Aorta (tissue), 5 donors: ENCODE measurements at regions not wholly inside any gene's neighbourhood (a gene's known extent, or its start where the extent isn't known, plus 50 kb on each side); places are given as distances from the start of the nearest gene placed in this dataset.

Source experiments
- ATAC-seq: fragments of 200-7000 bp; cut with Tn5 transposase; one replicate; pipeline ENCODE4 v1.9.1; 2022; ENCODE audit warnings: moderate library complexity; ENCODE audit not compliant: low FRiP score
- DNase-seq, 2 donors: peaks; one replicate each; pipeline ENCODE4 v3.0.0-alpha.2; 2020
- H3K27ac ChIP-seq, 2 donors: one replicate each; pipeline ENCODE4 v1.5.1; 2013; ENCODE audit warnings: low read length in 2 of 2, mild to moderate bottlenecking in 2 of 2, moderate library complexity in 2 of 2, control low read depth in 1 of 2, inconsistent platforms in 1 of 2, low read depth in 1 of 2
- H3K27me3 ChIP-seq, 2 donors: one replicate each; pipeline ENCODE4 v1.6.1; 2013; ENCODE audit warnings: control low read depth in 1 of 2, low read length in 1 of 2, mild to moderate bottlenecking in 1 of 2, moderate library complexity in 1 of 2; ENCODE audit not compliant: insufficient read depth in 2 of 2, control insufficient read depth in 1 of 2
- H3K36me3 ChIP-seq, 2 donors: one replicate each; pipeline ENCODE4 v1.6.1; 2013; ENCODE audit warnings: control low read depth in 1 of 2, low read length in 1 of 2, mild to moderate bottlenecking in 1 of 2; ENCODE audit not compliant: insufficient read depth in 2 of 2, control insufficient read depth in 1 of 2
- H3K4me1 ChIP-seq, 2 donors: one replicate each; pipeline ENCODE4 v1.6.1; 2013; ENCODE audit warnings: low read length in 2 of 2, control low read depth in 1 of 2, mild to moderate bottlenecking in 1 of 2, moderate library complexity in 1 of 2; ENCODE audit not compliant: insufficient read depth in 2 of 2, control insufficient read depth in 1 of 2
- H3K4me3 ChIP-seq, 2 donors: one replicate each; pipeline ENCODE4 v1.5.1; 2013; ENCODE audit warnings: low read length in 2 of 2, control low read depth in 1 of 2, mild to moderate bottlenecking in 1 of 2
- H3K9me3 ChIP-seq: one replicate; pipeline ENCODE4 v1.6.1; 2013; ENCODE audit warnings: mild to moderate bottlenecking, low read length; ENCODE audit not compliant: control insufficient read depth
- WGBS, 2 donors: extraction: QIAGEN DNeasy Blood & Tissue Kit; methylation state at CpG; one replicate each; pipeline ENCODE4 v1.1.7; 2013; 5-methylcytosine and 5-hydroxymethylcytosine counted together
- intact Hi-C, 2 donors: fragments of 100-400 bp; cut with DNase I; formaldehyde crosslinking; loops; one replicate each; pipeline versions ENCODE4 v1.14.2 to v1.15.0; 2022
- donor health status: healthy with polysubstance abuse.
- donor health status: Bipolar disorder and iron deficiency.
- donor health status: DM: no; HTN: no; CAD: no.
- donor health status: DM: no; HTN: no; CAD: no.
- donor health status: DM: yes; HTN: yes; CAD: no.

DNA sequence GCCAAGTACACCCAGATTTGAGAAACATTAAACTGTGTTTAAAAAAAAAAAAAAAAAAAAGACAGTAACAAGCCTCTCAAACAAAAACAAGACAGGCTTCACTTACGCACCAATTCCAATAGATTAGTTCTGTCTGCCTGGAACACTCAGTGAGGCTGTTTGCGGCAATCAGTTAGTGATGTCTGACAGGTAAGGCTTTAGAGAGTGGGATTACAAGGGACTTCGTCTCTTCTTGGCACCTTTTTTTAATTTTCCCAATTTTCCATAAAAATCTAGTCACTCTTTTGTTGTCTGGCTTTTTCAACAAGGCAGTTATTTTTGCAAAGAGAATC lies 79.6 kb downstream of the NCOR2 start:
- Histone ChIP-seq H3K9me3 (no peaks in the 10 kb centered on the region), H3K4me3 (no peak overlapping the region), H3K4me1 (no peaks in the 10 kb centered on the region), H3K36me3 (no peaks in the 10 kb centered on the region), H3K27ac (no peak overlapping the region), H3K27me3 (no peaks in the 10 kb centered on the region)
- ATAC-seq (no peak), DNase-seq (no peak)
- 90 to 92% methylated on average over 3 of the region's 3 CpGs for WGBS, 2 donors
- intact Hi-C loops = no loop called here

DNA sequence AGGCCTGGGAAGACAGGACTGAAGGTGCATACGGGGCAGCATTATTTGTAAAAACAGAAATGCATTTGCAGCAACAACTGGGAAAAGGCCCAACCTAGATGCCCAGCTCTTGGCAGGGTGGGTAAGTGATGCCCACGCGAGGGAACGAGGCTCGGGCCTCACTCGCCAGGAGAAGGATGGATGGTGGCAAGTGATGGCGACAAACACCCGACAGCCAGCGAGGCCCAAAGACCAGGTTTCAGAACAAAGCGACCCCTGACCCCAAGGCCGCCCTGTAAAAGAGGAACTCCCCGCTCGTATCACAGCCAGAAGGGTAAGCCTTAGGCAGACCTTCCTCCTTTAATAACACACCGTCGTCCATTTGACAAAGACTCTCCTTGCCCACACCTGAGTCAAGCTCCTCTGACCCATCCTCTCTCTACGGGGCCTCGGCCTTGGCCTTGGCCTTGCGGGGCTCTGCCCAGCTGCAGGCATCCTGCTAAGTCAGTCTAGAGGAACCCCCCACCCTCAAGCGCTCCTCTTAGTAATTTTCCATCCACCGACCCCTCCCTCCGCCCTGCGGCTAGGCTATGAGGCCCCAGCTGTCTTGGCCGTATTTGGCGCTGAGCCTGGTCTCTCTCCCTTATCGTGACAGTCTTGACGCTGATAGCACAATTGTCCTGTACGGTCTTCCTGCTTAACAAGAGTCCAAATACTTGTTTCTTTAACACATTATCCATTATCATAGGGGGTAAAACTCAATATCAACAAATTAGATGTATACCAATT lies 80.2 kb downstream of the NCOR2 start:
- intact Hi-C loops = no loop called here
- no peaks in the 10 kb centered on the region for H3K27me3 ChIP-seq
- DNase-seq = no peak
- no peak overlapping the region for H3K27ac ChIP-seq
- H3K9me3 ChIP-seq = no peaks in the 10 kb centered on the region
- no peaks in the 10 kb centered on the region for H3K4me1 ChIP-seq
- 85% methylated on average over 27 of the region's 27 CpGs for WGBS, 2 donors
- no peak for ATAC-seq
- no peak overlapping the region for H3K4me3 ChIP-seq
- H3K36me3 ChIP-seq = no peaks in the 10 kb centered on the region

DNA sequence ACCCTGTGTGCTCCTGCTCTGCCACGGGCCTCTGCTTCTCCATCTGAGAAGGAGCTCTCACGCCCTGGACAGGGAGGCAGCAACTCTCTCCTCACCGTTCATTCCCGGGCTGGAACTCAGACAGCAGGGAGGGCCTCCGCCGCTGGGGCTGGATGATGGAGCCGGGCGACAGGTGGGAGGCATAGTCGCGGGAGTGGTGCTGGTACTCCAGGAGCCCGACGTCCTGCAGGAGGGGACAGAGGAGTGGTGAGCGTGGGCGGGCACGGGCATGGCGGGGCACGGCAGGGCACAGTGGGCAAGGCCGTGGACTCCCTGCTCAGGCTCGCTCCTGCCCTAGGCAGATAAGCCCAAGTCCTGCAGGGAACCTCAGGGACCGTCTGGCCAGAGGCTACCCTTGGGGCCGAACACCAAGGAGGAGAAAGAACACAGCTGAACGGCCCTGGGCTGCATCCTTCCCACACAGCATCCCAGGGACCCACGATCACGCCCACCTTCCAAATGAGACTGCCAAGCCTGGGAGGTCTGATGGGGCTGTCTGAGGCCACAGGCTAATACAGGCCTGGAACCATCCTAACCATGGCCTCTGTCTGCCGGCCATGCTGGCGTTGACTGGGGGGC lies 81.0 kb downstream of the NCOR2 start:
- no peak overlapping the region for H3K27ac ChIP-seq
- 81 to 85% methylated on average over 25 to 26 of the region's 26 CpGs for WGBS, 2 donors
- intact Hi-C loops = no loop called here
- no peaks in the 10 kb centered on the region for H3K27me3 ChIP-seq
- ATAC-seq (no peak), DNase-seq (no peak)
- no peaks in the 10 kb centered on the region for H3K9me3 ChIP-seq
- H3K36me3 ChIP-seq = no peaks in the 10 kb centered on the region
- no peak overlapping the region for H3K4me3 ChIP-seq
- no peaks in the 10 kb centered on the region for H3K4me1 ChIP-seq

DNA sequence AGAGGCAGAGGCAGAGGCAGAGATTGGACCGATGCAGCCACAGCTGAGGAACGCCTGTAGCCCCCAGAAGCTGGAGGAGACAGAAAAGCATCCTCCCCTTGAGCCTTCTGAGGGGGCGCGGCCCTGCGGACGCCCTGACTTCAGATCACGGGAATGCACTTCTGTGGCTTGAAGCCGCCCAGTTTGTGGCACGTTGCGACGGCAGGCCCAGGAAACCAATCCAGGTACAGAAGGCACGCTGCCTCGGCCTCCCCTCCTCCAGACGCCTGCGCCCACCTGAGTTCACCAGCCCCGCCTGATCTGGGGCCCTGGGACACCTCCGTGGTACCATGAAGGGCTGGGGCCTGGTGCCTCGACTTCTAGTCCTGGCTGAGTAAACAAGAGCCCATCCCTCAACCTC lies 82.0 kb downstream of the NCOR2 start:
- no peak for ATAC-seq
- H3K36me3 ChIP-seq = no peaks in the 10 kb centered on the region
- H3K4me3 ChIP-seq = no peak overlapping the region
- H3K4me1 ChIP-seq = no peaks in the 10 kb centered on the region
- intact Hi-C loops = no loop called here
- DNase-seq = no peak
- H3K27ac ChIP-seq = no peak overlapping the region
- 90 to 92% methylated on average over 18 of the region's 18 CpGs for WGBS, 2 donors
- no peaks in the 10 kb centered on the region for H3K9me3 ChIP-seq
- H3K27me3 ChIP-seq = no peaks in the 10 kb centered on the region

DNA sequence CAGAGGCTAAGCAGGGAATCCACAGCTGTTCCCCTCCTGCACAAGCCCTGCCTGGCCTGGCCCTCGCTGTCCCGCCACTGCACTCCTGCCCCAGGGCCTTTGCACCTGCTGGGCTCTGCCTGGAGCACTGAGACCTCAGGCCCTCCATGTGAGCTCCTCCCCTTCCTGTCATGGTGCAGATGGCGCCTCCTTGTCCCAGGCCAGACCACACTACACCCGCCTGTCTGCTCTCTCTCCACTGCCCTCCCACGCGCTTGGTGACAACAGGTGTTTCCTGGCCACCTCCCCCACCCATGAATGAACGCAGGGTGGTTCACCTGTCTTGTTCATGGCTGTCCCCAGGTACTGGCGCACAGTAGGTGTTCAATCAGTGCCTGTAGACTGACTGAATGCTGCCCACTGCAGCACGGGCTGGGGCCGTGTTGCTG lies 82.9 kb downstream of the NCOR2 start:
- no peaks in the 10 kb centered on the region for H3K4me1 ChIP-seq
- H3K36me3 ChIP-seq = no peaks in the 10 kb centered on the region
- intact Hi-C loops = no loop called here
- ATAC-seq = no peak
- WGBS, 2 donors = 87 to 94% methylated on average over 10 of the region's 10 CpGs
- H3K27ac ChIP-seq = no peak overlapping the region
- no peaks in the 10 kb centered on the region for H3K27me3 ChIP-seq
- DNase-seq = no peak
- no peak overlapping the region for H3K4me3 ChIP-seq
- H3K9me3 ChIP-seq = no peaks in the 10 kb centered on the region

DNA sequence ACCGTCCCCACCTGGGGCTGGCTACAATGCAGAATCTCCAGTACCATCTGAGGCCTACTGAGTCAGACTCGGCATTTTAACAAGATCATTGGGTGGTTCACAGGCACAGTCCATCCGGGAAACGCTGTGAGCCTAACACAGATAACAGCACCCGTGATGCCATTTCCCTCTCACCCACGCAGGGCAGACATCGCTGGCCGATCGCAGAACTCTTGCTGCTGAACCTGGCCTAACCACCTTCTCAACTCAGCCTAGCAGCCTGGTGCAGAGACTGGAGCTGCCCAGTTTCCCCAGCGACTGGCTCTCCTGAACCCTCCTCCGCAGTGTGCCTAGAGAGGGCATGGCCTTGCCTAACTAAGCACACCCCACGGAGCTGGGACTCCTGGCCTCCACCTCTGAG lies 83.3 kb downstream of the NCOR2 start:
- ATAC-seq (no peak), DNase-seq (no peak)
- Histone ChIP-seq H3K27ac (no peak overlapping the region), H3K27me3 (no peaks in the 10 kb centered on the region), H3K4me1 (no peaks in the 10 kb centered on the region), H3K4me3 (no peak overlapping the region), H3K9me3 (no peaks in the 10 kb centered on the region), H3K36me3 (no peaks in the 10 kb centered on the region)
- 75 to 77% methylated on average over 12 of the region's 12 CpGs for WGBS, 2 donors
- intact Hi-C loops = no loop called here

DNA sequence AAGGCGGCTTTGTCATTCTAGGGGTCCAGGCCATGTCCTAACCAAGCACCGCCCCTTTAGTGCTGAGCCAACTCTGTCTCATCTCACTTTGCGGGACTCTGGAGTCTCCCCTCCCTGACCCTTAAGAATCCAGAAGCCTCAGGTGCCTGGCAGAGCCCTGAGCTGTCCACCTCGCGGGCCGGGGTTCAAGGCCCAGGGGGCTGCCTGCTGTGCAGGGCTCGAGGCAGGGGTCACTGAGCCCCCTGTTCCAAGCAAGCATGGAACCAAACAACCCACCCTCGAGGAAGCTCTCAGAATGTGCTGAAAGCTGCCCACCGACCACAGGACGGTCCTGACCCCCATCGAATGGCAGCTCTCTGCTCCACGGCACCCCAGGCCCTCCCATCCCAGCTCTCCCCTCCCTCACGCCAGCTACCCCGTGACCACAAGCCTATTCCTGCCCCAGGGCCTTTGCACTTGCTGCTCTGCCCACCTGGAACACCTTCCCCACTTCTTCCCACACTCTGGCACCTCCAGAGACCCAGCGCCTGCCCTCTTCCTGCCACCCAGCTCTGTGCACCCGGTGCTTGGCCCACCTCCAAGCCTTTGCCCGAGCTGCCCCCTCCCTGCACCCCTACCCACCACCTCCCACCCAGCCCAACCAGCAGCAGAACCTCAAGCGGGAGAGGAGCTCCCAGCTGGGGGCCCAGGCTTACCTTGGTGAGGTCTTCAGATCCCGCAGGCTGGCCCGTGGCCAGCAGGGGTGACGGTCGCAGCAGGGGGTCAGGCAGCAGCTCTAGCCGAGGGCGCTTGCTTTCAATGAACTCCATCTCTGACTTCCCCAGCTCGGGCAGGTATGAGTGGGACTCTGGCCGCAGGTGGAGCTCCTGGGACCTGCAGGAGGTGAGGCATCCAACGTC lies 84.3 kb downstream of the NCOR2 start:
- Histone ChIP-seq H3K4me3 (no peak overlapping the region), H3K27me3 (no peaks in the 10 kb centered on the region), H3K9me3 (no peaks in the 10 kb centered on the region), H3K36me3 (no peaks in the 10 kb centered on the region), H3K27ac (no peak overlapping the region), H3K4me1 (no peaks in the 10 kb centered on the region)
- ATAC-seq = no peak
- intact Hi-C loops = no loop called here
- peak in 1 of 2 donors; percentile 42 for DNase-seq
- WGBS, 2 donors = 85 to 89% methylated on average over 27 of the region's 27 CpGs

DNA sequence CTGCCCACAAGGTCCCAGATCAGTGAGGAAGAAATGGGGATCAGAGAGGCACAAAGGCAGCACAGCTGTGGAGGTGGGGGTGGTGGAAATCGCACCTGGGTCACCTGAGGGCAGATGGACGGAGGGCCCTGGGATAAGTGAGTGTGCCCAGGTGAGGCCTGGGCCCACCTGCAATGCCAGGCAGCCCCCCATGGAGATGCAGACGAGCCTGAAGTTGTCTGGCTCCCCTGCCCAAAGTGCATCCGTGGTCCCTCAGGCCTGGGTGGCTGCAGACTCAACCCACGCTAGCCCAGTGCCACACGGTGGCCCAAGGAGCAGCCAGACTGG lies 84.9 kb downstream of the NCOR2 start:
- Histone ChIP-seq H3K9me3 (no peaks in the 10 kb centered on the region), H3K4me3 (no peak overlapping the region), H3K27ac (no peak overlapping the region), H3K4me1 (no peaks in the 10 kb centered on the region), H3K36me3 (no peaks in the 10 kb centered on the region), H3K27me3 (no peaks in the 10 kb centered on the region)
- intact Hi-C loops = no loop called here
- ATAC-seq (no peak), DNase-seq (no peak)
- WGBS, 2 donors = 83 to 87% methylated on average over 6 of the region's 6 CpGs
